ENCODE measurements at regions not wholly inside any gene's neighbourhood (a gene's known extent, or its start where the extent isn't known, plus 50 kb on each side); places are given as distances from the start of the nearest gene placed in this dataset.
"Not testable (repeated sequence)": the region's sequence is repeated elsewhere in the genome, so short reads cannot be mapped to it uniquely, and the experiment has no call there.

DNA sequence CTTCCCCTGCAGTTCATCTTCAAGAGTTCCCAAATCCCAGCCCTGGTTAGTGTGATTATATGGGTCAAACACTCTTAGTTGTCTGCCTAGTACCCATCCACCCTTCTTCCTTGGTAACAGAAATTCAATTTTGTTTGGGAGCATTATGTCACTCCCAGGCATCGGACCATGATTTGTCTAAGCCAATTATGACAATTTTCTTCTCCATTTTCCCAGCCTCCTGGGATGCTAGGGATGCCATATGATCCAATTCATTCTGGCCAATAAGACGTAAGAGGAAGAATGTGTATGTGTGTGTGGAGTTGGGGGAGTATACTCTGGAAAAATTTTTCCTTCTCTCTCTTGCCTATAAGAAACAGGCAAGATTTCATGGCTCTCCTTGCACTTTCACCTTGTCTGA, 465.9 kb downstream of the MID1IP1 start:
- intact Hi-C loops (cut with DNase I), result no loop called here
- TF ChIP-seq, protein P1, sequence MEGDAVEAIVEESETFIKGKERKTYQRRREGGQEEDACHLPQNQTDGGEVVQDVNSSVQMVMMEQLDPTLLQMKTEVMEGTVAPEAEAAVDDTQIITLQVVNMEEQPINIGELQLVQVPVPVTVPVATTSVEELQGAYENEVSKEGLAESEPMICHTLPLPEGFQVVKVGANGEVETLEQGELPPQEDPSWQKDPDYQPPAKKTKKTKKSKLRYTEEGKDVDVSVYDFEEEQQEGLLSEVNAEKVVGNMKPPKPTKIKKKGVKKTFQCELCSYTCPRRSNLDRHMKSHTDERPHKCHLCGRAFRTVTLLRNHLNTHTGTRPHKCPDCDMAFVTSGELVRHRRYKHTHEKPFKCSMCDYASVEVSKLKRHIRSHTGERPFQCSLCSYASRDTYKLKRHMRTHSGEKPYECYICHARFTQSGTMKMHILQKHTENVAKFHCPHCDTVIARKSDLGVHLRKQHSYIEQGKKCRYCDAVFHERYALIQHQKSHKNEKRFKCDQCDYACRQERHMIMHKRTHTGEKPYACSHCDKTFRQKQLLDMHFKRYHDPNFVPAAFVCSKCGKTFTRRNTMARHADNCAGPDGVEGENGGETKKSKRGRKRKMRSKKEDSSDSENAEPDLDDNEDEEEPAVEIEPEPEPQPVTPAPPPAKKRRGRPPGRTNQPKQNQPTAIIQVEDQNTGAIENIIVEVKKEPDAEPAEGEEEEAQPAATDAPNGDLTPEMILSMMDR (IDR thresholded peaks at IDR 0.05), result no peak
- Histone ChIP-seq H3K4me3 (no peak overlapping the region), H3K36me3 (no peaks in the 10 kb centered on the region), H3K27ac (no peak overlapping the region), H3K27me3 (peaks cover 0 to 10% (median 0%) of the 10 kb centered on the region in 4 donors), H3K4me1 (no peaks in the 10 kb centered on the region), H3K9me3 (no peaks in the 10 kb centered on the region)
- 73 to 78% methylated on average over 2 of the region's 2 CpGs for WGBS, 2 donors
- FAIRE-seq, result no peak
- ATAC-seq, result no peak
- DNase-seq, result no peak

DNA sequence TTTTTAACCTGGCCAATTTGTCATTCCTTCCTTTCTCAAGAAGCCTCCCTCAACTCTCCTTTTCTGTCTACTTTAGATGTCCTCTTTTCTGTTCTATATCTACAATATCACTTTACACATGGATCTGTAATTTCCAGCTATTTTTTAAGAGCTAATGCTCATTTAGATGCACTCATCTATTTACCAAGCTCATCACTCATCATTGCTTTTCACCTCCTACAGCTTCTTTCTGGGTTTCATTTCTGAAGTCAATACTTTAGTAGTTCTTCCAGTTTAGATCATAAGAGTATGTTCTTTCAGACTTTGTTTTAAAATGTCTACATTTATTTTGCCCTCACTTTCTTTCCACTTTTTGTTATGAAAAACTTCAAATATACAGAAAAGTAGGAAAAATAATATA, 466.9 kb downstream of the MID1IP1 start:
- ATAC-seq (no peak), FAIRE-seq (no peak), DNase-seq (no peak)
- Histone ChIP-seq H3K27ac (no peak overlapping the region), H3K27me3 (peaks cover 0 to 10% (median 0%) of the 10 kb centered on the region in 4 donors), H3K9me3 (no peaks in the 10 kb centered on the region), H3K4me1 (no peaks in the 10 kb centered on the region), H3K4me3 (no peak overlapping the region), H3K36me3 (no peaks in the 10 kb centered on the region)
- intact Hi-C loops (cut with DNase I), result no loop called here
- TF ChIP-seq, protein P1 (IDR thresholded peaks at IDR 0.05), result no peak

DNA sequence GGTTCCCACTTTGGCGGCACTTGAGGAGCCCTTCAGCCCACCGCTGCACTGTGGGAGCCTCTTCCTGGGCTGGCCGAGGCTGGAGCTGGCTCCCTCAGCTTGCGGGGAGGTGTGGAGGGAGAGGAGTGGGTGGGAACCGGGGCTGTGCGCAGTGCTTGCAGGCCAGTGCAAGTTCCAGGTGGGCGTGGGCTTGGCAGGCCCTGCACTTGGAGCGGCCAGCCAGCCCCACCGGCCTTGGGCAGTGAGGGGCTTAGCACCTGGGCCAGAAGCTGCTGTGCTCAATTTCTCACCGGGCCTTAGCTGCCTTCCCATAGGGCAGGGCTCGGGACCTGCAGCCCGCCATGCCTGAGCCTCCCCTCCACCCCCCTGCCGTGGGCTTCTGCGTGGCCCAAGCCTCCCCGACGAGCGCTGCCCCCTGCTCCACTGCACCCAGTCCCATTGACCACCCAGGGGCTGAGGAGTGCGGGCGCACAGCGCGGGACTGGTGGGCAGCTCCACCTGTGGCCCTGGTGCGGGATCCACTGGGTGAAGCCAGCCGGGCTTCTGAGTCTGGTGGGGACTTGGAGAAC, 474.3 kb downstream of the MID1IP1 start:
- Histone ChIP-seq H3K9me3 (no peaks in the 10 kb centered on the region), H3K4me3 (no peak overlapping the region), H3K4me1 (no peaks in the 10 kb centered on the region), H3K27ac (no peak overlapping the region), H3K27me3 (peaks cover 0 to 11% (median 0%) of the 10 kb centered on the region in 4 donors), H3K36me3 (no peaks in the 10 kb centered on the region)
- FAIRE-seq, result no peak
- DNase-seq, result peak in 1 of 6 donors; percentile 56
- TF ChIP-seq, protein P1 (IDR thresholded peaks at IDR 0.05), result no peak
- 91 to 96% methylated on average over 17 to 23 of the region's 23 CpGs for WGBS, 2 donors
- no peak for ATAC-seq
- intact Hi-C loops (cut with DNase I), result no loop called here

DNA sequence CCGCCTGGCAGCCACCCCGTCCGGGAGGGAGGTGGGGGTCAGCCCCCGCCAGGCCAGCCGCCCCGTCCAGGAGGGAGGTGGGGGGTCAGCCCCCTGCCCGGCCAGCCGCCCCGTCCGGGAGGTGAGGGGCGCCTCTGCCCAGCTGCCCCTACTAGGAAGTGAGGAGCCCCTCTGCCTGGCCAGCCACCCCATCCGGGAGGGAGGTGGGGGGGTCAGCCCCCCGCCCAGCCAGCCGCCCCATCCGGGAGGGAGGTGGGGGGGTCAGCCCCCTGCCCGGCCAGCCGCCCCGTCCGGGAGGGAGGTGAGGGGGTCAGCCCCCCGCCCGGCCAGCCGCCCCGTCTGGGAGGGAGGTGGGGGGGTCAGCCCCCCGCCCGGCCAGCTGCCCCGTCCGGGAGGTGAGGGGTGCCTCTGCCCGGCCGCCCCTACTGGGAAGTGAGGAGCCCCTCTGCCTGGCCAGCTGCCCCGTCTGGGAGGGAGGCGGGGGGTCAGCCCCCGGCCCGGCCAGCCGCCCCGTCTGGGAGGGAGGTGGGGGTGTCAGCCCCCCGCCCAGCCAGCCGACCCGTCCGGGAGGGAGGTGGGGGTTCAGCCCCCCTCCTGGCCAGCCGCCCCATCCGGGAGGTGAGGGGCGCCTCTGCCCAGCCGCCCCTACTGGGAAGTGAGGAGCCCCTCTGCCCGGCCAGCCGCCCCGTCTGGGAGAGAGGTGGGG, 476.6 kb downstream of the MID1IP1 start:
- H3K36me3 ChIP-seq; H3K9me3 ChIP-seq; H3K4me1 ChIP-seq; intact Hi-C loops (cut with DNase I); FAIRE-seq; ATAC-seq; H3K4me3 ChIP-seq; H3K27me3 ChIP-seq; H3K27ac ChIP-seq: not testable (repeated sequence)
- DNase-seq, result peak in 1 of 6 donors; percentile 60
- 80 to 93% methylated on average over 1 to 42 of the region's 46 CpGs for WGBS, 2 donors

DNA sequence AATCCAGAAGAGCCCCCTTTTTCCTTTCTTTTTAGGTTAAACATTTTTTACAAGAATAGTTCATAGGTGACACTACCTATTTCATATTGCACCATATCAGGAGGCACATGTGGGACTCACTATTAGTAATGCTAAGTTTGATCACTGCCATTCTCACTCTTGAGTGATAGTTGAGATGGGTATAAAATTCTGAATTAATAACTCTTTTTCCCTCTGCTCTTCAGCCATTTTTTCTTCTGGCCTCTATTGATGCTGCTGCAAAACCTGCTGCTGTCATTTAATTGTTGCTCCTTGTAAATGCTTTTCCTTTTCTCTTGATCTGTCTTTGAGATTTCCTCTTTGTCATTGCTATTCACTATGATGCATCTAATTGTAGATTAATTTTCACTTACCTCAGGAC, 482.0 kb downstream of the MID1IP1 start:
- TF ChIP-seq, protein P1 (IDR thresholded peaks at IDR 0.05), result no peak
- H3K4me3 ChIP-seq, result no peak overlapping the region
- no peaks in the 10 kb centered on the region for H3K4me1 ChIP-seq
- DNase-seq (no peak), FAIRE-seq (no peak), ATAC-seq (no peak)
- H3K36me3 ChIP-seq, result no peaks in the 10 kb centered on the region
- intact Hi-C loops (cut with DNase I), result no loop called here
- no peaks in the 10 kb centered on the region for H3K9me3 ChIP-seq
- H3K27me3 ChIP-seq, result no peaks in the 10 kb centered on the region
- H3K27ac ChIP-seq, result no peak overlapping the region
